NCI-H69 (cell line): ENCODE measurements at regions not wholly inside any gene's neighbourhood (a gene's known extent, or its start where the extent isn't known, plus 50 kb on each side); places are given as distances from the start of the nearest gene placed in this dataset.
A peak's percentile ranks its signal among the peaks of the same experiment; 100 is the strongest.

ENCODE experiments used
- DNase-seq: peaks from one replicate; lab custom pipeline; 2025; lab: John Stamatoyannopoulos, UW

DNA sequence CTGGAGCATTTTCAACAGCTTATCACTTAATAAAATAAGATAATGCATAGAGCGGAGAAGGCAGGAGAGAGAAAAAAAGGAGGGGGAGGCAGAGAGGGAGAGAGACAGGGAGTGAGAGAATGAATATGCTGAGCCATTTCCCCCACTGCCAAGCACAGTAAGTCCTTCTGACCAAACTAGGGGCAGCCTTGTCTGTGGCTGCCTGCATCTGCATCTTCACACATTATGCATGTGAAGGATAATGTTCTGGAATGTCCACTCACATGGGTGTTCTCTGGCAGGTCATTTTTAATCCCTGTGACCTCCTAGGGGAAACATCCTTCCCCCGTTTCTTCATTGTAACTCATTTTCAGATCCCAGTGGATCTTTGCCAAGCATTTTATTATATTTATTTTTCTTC, 269.3 kb downstream of the FOXA2 start:
- DNase-seq: no peak

DNA sequence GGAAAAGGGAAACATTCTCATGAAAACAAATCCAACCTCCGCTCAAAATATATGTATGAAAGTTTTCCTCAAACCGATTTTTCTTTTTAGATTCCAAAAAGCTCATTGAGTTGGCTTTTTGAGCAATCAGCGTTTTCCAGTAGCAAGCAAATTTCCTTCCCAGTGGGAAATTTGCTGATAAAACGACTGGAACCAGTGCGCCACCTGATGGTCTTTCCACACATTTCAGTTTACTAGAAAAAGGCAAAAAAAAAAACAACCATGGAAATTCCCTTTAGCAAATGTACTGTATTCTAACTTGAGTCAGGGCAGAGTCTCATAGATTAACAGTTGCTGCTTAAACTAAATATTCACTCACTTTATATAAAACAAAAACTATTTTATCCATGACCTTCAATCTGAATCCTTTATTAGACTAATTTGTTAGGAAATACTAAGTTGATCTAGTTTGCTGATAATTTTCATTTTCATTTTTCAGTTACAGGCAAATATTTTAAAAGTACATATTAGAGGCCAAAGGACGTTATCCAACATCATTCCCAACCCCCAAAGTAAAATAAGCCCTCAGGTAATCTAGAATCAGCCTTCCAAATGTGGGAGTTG, 271.5 kb downstream of the FOXA2 start:
- DNase-seq: peak; percentile 66

DNA sequence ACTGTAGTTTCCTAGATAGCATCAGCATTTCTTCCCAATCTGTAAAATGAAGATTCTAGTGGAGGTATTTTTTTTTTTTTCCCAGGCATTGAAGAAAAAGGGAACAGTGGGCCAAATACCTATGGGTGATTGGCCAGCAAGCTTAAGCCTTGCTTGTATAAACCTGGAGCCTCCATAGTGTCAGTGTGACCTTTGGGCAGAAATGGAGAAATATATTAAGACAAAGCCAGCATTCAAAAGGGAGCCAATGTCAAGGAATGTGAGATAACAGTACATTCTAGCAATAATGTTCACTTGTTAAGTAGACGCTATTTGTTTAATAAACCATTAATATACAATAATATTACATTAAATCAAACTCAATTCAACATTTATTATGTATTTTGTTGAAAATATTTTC, 275.4 kb downstream of the FOXA2 start:
- no peak for DNase-seq

DNA sequence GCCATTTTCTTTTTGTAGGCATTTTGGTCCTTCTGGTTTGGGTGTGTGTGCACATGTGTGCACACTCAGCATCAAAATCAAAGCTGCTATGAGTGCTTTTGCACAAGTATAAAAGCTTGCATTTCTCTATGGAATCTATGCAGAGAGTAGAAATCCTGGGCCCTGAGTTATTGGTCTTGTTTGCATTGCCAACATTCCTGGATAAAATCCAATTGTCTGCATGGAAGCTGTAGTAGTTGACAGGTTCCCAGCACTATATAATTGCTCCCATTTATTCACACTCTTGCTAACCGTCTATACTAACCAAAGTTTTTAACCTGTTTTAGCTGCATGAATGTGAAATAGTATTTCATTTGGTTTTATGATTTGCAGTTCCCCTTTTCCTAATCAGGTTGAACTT, 277.0 kb downstream of the FOXA2 start:
- peak; percentile 21 for DNase-seq

DNA sequence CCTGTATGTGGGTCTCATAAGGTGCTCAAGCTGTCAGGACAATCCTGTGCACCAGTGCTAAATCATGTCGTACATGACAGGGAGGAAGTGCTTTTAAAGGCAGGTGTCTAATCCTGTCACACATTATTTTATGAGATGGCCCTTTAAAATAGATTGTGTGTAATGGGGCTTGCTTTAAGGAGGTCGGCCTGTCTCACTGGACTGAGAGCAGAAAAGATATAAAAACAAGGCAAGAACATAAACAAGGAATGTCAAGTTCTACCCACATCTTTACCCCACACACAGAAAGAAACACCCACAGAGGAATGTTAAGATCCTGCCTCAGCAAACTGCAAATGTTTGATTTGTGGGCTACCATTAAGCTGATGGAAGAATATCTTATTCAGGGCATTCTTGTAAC, 279.0 kb downstream of the FOXA2 start:
- DNase-seq: no peak

DNA sequence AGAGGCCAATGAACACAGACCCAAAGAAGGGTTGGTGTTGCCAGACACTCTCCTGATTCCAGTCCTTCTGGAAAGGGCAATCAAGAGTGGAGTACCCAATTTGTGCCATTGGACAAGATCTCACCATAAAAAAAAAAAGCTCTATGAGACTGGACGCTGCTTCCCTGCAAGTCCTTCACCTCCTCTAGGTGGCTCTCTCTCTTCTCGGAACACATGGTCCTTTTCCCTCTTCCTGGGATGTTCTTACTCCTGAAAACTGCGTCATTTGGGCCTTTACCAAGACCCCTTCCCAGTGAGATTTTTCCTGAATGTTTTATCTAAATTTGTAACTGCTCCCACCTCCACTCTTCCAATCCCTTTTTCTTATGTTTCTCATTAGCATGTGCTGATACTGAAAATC, 280.8 kb downstream of the FOXA2 start:
- DNase-seq: peak; percentile 46

DNA sequence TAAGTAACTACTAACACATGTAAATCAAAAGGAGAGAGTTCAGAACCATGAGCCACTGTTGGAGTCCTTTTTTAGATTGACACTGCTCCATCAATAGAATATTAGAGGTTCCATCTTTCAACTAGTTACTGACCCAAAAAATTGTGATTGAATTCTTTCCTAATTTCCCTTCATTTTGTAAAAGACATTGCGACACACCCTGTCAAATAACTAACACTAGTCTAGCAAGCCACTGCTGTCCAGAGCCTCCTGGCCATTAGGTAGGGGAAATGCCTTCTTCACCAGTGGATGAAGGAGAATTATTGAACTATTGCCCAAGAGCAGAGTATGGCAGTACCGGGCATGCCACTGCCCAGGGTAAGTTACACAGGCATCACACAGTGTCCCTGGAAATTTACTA, 282.3 kb downstream of the FOXA2 start:
- no peak for DNase-seq

DNA sequence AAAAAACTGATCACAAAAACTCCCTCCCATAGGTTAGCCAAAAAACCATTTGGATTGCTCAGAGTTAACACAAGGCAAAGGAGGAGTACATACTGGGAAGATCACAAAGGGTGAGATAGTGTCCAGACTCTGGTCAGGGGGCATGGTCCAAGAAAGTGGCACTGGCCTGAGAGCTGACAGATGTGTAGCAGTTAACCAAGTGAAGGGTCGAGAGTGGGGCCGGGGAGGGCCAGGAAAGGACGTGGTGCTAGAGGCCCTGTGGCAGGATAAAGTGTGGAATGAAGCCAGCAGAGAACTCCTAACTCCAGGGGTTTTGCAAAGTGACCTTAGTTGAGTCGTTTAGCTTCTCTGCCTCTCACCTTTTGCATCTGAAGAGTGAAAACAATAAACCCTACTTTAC, 290.5 kb downstream of the FOXA2 start:
- DNase-seq: no peak

DNA sequence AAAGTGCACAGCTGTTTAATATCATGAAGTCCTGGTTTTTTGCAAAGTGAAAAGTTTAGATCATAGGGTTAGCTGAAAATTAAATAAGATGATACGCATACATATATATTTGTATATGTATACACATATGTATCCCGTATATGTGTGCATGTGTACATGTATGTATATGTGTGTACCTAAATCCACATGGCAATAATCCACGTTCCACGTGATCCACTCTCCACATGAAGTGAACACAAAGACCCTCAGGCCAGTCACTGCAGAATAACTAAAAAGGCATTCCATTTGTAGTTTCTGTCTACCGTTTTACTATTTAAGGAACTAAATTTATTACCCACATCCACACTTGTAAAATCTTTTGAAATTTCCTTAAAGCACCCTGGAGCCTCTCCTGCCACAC, 294.9 kb downstream of the FOXA2 start:
- no peak for DNase-seq

DNA sequence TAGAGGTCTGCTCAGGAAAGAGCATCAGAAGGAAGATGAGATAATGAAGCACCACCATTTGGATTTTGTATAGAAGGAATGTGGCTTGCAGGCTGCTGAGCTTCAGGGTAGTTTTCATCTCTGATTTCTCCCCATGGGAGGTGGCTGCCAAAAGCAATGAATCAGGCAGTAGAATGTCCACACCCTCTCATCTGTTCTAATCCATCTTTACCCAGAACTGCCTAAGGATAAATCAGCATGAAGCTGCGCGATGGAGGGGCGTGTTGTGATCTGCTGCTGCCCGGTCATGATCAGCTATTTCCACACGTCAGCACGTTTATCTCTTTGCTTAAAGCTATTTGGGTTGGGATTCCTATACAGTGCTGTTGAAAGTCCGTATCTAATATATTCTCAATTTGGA, 295.4 kb downstream of the FOXA2 start:
- DNase-seq: peak; percentile 18

DNA sequence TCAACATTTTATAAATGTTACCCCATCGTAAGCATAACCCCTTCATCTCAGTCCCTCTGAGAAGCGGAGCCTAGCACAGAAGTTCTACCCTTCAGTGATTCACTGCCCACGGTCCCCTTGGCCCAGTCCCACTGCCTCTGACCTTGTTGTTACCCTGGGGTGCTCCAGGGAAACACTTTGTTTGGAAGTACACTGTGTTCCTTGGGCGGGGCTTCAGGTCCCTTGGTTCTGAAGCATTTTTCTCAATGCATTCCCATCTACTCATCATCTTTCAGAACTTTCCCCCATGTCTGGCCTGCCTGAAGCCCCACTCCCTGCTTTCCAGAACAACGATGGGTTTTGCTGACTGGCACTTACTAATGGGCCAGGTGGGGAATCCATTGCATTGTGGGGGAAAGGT, 296.2 kb downstream of the FOXA2 start:
- no peak for DNase-seq

DNA sequence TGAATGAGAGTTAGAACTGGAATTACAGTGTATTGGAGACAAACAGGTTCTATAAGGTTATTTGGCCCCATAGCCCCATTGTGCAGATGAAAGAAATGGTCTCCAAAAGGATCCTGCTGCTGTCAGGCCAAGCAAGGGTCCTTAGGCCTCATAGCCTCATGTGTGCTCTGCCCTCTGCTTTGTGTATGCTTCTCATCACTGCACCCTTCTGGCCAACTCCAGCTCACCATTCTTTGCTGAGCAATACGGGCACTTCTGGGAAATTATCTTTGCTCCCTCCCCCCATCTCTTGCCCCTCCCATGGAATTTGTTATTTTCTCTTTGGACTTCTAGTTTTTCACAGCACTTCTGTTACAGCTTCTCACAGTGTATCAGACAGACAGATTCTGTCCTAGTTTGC, 298.8 kb downstream of the FOXA2 start:
- DNase-seq: no peak

DNA sequence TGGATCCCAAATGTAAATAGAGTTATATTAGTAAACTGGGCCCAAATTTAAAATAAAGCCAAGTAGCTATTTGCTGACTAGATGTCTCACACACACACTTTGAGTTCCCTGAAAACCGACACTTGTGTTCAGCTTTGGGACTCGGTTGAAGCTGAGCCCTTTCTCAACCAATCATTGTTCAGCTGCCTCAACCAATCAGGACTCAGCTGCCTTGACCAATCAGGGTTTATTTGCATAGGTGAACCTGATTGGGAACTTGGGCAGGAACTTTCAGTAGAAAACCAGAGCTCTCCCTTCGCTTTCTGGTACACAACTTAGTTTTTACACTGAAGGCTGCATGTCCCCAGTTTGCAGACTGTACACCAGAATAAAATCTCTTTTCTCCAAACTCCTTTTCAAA, 301.7 kb downstream of the FOXA2 start:
- DNase-seq: no peak

DNA sequence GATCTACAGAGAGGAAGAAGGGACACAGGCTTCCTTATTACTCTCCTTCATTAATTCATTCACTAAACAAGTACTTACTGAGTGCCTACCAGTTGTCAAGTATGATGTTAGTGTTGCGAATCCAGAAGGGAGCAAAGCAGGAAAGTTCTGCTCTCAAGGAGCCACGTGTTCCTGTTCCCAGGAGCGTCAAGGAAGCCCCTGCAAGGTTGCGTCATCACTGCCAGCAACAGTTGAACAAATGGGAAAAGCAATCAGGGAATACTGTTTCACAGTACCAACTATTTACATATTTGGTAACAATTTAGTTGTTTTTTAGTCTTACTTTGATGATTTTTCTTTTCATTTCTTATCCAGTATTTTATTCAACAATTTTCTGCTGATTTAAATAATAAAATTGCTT, 310.0 kb downstream of the FOXA2 start:
- no peak for DNase-seq

DNA sequence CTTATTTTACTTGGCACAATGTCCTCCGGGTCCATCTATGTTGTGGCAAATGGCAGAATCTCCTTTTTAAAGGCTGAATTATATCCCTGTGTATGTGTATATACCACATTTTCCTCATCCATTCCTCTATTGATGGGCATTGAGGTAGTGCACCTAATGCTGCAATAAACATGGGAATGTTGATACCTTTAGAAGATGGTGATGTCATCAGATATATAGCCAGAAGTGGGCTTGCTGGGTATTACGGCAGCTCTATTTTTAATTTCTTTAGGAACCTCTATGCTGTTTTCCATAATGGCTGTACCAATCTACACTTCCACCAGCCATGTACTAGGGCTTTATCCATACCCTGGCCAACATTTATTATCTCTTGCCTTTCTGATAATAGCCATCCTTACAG, 315.7 kb downstream of the FOXA2 start:
- DNase-seq: no peak

DNA sequence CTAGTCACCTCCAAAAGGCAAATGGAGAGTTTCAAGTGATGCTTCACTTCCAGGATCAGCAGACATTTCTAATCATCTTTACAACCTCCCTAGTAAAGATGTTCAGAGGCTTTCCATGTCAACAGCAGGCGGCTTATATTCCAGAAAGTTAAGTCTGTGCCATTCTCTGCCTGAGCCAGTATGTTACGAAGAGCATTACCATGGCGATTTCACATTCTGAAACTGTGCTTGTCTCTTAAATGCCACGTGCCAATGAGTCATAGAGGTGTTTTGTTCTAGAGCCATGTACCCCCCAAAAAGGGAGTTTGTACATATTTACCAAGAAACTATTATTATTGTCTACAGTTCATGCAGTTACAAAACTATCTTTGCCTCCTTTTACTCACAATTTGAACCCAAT, 319.5 kb downstream of the FOXA2 start:
- no peak for DNase-seq

DNA sequence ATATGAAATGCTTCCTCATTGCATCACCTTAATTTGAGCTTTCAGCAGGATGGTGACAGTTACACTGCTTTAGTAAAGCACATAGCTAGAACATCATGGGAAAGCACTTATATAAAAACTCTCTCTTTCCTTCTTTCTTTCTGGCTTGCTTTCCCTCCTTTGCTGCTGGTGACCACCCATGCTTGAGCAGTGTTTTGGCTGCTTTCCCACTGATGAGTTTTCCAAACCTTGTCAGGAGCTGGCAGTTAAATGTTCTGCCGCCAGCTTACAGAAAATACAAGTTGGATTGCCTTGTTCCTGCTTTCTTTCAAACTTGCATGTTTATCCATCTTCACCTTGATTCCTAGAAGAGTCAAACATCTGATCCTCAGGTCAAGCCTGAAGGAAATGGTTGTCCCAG, 323.9 kb downstream of the FOXA2 start:
- no peak for DNase-seq

DNA sequence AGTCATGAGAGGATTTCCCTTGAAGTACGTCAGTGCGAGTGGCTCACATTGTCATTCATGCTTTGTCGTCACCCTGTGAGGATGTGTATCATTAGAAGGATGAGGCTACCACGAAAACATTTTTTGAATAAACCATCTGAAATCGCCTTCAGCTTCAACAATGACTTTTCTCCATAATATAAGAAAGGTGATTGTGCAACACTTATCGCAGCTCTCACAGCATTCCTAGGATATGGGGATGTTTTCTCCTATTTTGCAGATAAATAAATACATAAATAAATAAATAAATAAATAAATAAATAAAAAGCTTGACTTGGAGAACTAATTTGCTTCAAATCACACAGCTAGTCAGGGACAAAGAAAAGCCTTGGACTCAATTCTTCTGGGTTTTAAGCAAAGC, 326.5 kb downstream of the FOXA2 start:
- no peak for DNase-seq

DNA sequence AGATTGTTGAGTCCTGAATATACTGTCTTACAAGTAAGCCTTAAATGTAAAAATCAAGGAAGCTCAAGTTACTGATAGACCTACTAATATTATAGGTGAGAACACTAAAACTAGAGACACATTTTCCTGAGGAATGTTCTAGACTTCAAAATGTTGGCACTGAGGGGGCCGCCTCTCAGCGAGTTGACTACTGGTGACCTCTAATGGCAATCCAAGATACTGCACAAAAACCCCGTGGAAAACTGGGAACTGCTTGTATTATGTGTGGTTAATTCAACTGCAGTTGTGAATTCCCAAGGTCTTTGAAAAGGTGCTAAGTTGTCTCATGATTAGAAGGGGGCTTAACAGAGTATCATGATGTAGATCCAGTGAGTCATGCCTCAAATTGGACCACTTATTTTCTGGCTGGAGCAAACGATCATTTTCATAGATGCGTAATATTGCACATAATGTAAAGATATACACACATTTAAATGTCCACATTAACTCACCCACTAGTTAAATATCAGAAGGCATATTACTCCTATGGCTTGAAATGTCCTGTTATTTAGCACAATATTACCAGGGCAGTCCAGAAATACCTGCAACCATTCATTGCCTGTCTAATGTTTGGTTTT, 336.2 kb downstream of the FOXA2 start:
- DNase-seq: peak; percentile 17

DNA sequence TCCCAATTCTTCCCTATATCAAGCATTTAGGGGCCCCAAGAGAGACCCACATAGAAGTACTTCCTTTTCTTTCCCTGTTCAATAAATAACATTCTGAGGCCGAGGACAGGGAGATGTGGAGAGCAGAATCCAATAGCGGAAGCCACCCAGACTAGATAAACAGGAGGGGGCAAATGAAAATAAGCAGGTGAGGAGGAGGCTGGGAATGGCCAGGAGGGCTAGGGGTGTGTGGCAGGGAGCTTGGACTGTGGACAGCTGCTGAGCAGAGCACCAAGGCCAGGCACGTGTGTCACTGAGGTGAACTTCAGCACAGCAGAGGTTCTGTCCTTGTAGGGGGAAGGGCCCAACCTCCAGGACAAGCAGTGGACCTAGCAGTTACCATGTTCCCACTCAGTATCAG, 339.2 kb downstream of the FOXA2 start:
- DNase-seq: no peak

DNA sequence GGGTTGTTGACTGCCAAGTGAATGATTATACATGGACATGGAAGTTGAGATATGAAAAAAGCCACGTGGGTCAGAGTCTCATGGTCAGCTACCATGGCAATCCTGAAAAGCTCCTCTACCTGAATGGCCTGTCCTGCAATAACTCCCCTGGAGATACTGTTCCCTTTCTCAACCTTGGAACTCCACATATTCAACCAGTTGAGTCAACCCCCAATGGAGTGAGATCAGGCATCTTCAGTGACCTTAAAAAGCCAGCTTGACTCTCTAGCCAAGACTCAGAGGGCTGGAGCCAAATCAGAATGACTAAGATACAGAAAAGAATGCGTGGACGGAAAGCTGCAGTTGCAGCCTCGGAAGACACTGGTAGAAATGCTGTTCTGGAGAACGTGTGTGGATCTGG, 341.3 kb downstream of the FOXA2 start:
- no peak for DNase-seq

DNA sequence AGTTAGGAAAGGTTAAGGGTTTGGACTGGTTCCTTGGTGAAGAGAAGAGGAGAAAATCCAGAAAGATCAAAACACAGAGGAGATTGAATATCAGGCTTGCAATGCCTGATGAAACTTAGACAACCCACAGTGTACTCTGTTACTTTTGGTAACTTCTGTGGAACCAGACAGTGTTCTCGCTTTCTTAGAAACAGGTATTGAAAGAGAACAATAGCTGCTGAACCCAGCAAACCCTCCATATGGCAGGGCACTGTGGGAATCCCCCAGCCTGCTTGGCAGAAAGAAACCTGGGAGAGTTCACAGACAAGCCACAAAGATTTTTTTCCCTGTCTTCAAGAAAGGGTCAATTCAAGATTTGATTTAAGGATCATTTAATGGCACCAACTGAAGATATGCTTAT, 342.8 kb downstream of the FOXA2 start:
- DNase-seq: no peak

DNA sequence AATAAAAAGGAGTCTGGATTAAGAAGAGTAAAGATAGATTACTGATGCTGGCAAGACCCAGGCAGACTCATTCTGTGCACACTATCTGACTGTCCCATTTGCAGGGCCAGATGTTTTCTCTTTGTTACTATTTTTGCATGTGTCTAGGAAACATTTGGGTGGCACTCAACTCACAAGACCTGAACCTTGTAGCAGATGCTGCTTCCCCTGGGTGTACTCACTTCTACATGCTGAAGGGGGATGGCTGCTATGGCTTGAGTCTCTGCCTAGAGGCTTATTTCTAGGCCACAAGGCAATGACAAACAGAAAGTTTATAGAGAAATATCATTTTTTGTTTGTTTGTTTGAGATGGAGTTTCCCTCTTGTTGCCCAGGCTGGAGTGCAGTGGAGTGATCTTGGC, 351.4 kb downstream of the FOXA2 start:
- DNase-seq: no peak

DNA sequence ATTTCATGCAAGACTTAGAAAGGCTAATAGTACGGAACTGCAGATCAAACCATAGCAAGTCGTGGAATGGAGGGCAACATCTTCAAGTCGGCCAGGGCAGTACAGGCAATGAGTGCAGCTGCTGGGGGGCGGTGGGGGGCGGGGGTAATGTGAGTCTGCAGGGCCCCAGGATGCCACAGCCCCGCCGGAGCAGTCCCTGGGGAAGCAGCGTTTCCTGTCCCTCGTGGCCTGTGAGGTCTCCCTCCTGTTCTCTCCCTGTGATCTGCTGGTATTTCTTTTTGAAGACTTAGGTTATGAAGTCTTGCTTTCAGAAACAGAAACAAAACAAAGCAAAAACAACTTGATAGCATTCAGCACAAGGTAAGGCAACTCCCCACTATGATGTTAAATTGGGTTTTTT, 351.9 kb downstream of the FOXA2 start:
- no peak for DNase-seq
